ENCODE measurements at regions not wholly inside any gene's neighbourhood (a gene's known extent, or its start where the extent isn't known, plus 50 kb on each side); places are given as distances from the start of the nearest gene placed in this dataset.

- TF ChIP-seq, protein P1, sequence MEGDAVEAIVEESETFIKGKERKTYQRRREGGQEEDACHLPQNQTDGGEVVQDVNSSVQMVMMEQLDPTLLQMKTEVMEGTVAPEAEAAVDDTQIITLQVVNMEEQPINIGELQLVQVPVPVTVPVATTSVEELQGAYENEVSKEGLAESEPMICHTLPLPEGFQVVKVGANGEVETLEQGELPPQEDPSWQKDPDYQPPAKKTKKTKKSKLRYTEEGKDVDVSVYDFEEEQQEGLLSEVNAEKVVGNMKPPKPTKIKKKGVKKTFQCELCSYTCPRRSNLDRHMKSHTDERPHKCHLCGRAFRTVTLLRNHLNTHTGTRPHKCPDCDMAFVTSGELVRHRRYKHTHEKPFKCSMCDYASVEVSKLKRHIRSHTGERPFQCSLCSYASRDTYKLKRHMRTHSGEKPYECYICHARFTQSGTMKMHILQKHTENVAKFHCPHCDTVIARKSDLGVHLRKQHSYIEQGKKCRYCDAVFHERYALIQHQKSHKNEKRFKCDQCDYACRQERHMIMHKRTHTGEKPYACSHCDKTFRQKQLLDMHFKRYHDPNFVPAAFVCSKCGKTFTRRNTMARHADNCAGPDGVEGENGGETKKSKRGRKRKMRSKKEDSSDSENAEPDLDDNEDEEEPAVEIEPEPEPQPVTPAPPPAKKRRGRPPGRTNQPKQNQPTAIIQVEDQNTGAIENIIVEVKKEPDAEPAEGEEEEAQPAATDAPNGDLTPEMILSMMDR (tag by site-specific recombination; IDR thresholded peaks at IDR 0.05), result no peak
- no peak for TF ChIP-seq ZNF274 (IDR thresholded peaks at IDR 0.05; ENCODE audit: low read length)
- no peak for TF ChIP-seq ZNF274 (tag by site-specific recombination; IDR thresholded peaks at IDR 0.05; ENCODE audit: borderline replicate concordance)
- TF ChIP-seq, protein P2, sequence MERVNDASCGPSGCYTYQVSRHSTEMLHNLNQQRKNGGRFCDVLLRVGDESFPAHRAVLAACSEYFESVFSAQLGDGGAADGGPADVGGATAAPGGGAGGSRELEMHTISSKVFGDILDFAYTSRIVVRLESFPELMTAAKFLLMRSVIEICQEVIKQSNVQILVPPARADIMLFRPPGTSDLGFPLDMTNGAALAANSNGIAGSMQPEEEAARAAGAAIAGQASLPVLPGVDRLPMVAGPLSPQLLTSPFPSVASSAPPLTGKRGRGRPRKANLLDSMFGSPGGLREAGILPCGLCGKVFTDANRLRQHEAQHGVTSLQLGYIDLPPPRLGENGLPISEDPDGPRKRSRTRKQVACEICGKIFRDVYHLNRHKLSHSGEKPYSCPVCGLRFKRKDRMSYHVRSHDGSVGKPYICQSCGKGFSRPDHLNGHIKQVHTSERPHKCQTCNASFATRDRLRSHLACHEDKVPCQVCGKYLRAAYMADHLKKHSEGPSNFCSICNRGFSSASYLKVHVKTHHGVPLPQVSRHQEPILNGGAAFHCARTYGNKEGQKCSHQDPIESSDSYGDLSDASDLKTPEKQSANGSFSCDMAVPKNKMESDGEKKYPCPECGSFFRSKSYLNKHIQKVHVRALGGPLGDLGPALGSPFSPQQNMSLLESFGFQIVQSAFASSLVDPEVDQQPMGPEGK (tag by site-specific recombination; IDR thresholded peaks at IDR 0.05), result no peak
- no peak for TF ChIP-seq ZNF785 (tag by site-specific recombination; IDR thresholded peaks at IDR 0.05)
- no peak for TF ChIP-seq ZNF561 (tag by site-specific recombination; IDR thresholded peaks at IDR 0.05; ENCODE audit: borderline replicate concordance)
- no peak for TF ChIP-seq REST (tag by site-specific recombination; IDR thresholded peaks at IDR 0.05)
- TF ChIP-seq ZNF416 (tag by site-specific recombination; IDR thresholded peaks at IDR 0.05), result no peak
- no peak for TF ChIP-seq ZNF707 (tag by site-specific recombination; IDR thresholded peaks at IDR 0.05)
- no peak for TF ChIP-seq ZNF658 (tag by site-specific recombination; IDR thresholded peaks at IDR 0.05)
- no peak for TF ChIP-seq ZNF248 (tag by site-specific recombination; IDR thresholded peaks at IDR 0.05)
- no peak for TF ChIP-seq MEIS1 (CRISPR knock-in tag; IDR thresholded peaks at IDR 0.05; ENCODE audit: borderline replicate concordance)
Observed at GRCh38 chr2:221286406-221286805, 285.7 kb downstream of the EPHA4 start.
